ENCODE measurements at regions not wholly inside any gene's neighbourhood (a gene's known extent, or its start where the extent isn't known, plus 50 kb on each side); places are given as distances from the start of the nearest gene placed in this dataset.

- TF ChIP-seq CTCF (IDR thresholded peaks at IDR 0.05), result no peak
- no peak for TF ChIP-seq EZH2 (IDR thresholded peaks at IDR 0.05)
- TF ChIP-seq EZH2phosphoT487 (IDR thresholded peaks at IDR 0.05), result no peak
Observed at GRCh38 chr22:35186492-35186891, 70.8 kb upstream of the HMGXB4 start.

Data from neural progenitor cell (in vitro differentiated cells).